ENCODE measurements at regions not wholly inside any gene's neighbourhood (a gene's known extent, or its start where the extent isn't known, plus 50 kb on each side); places are given as distances from the start of the nearest gene placed in this dataset.

DNA sequence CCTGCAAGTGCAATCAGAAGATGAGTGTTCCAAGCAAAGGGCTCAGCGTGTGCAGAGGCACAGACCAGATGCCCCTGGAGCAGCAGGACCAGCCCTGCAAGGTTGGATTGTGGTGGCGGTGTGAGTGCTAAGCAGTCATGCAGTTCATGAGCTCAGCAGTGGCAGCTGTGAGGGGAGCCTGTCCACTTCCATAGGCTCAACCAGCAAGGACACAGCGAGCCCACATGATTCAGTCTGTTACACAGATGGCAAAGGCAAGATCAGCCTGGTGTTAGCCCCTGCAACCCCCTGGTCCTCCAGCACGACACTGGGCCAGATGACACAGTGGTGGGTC lies 95.9 kb upstream of the PRR23E start:
- no peaks in the 10 kb centered on the region for H3K36me3 ChIP-seq (ENCODE audit: low read length)

DNA sequence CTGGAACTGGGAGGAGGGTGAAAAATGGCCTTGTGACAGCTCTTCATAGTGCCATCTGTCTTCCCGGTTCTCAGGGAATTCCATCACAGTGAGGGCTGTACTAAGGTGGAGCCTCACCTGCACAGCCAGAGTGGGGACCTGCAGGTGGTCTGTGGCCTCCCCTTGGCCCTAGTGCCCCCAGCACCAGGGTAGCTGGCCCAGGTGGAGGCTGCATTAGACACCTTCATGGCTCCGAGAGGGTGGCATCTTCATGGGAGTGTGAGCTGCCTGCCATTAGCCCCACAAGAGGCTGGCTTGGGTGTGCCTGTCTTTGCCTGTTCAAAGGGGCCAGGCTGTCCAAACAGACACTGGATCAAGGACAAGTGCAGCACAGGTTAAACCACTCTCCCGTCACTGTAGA lies 95.5 kb upstream of the PRR23E start:
- no peaks in the 10 kb centered on the region for H3F3A ChIP-seq (ENCODE audit: insufficient read depth)
- no peak for TF ChIP-seq EZH2phosphoT487 (conservative IDR thresholded peaks at IDR 0.05; ENCODE audit: low read length)
- no peak overlapping the region for H2AFZ ChIP-seq (ENCODE audit: low read depth, low read length, severe bottlenecking)
- no peak overlapping the region for H3K9ac ChIP-seq (ENCODE audit: low read length)
- no peaks in the 10 kb centered on the region for H3K36me3 ChIP-seq (ENCODE audit: low read length)
- H3K27ac ChIP-seq (ENCODE audit: low read depth, low read length) = no peak overlapping the region
- no peaks in the 10 kb centered on the region for H3K27me3 ChIP-seq (ENCODE audit: low read length)
- no peaks in the 10 kb centered on the region; the same call in 1 of the 2 replicates for H3K9me3 ChIP-seq (ENCODE audit: insufficient read depth, low read length)
- no peak overlapping the region for H3K4me2 ChIP-seq (ENCODE audit: low read depth, low read length, poor library complexity, severe bottlenecking)
- H3K9me2 ChIP-seq (replicated peaks; ENCODE audit: insufficient read depth, low read length) = no peaks in the 10 kb centered on the region
- H4K20me1 ChIP-seq (ENCODE audit: low read depth, low read length) = no peaks in the 10 kb centered on the region
- no peak overlapping the region for H3K4me3 ChIP-seq (ENCODE audit: insufficient read depth, low read length, poor library complexity, severe bottlenecking)
- no peaks in the 10 kb centered on the region for H3K79me2 ChIP-seq (ENCODE audit: insufficient read depth, low read length)

More for the DNA sequence above, 95.9 kb upstream of the PRR23E start:
- Histone ChIP-seq H3F3A (ENCODE audit: insufficient read depth) (no peaks in the 10 kb centered on the region), H3K4me2 (ENCODE audit: low read depth, low read length, poor library complexity, severe bottlenecking) (no peak overlapping the region), H3K79me2 (ENCODE audit: insufficient read depth, low read length) (no peaks in the 10 kb centered on the region), H3K9me2 (replicated peaks; ENCODE audit: insufficient read depth, low read length) (no peaks in the 10 kb centered on the region), H3K27ac (ENCODE audit: low read depth, low read length) (no peak overlapping the region), H4K20me1 (ENCODE audit: low read depth, low read length) (no peaks in the 10 kb centered on the region), H3K9me3 (ENCODE audit: insufficient read depth, low read length) (no peaks in the 10 kb centered on the region; the same call in 1 of the 2 replicates), H2AFZ (ENCODE audit: low read depth, low read length, severe bottlenecking) (no peak overlapping the region), H3K27me3 (ENCODE audit: low read length) (no peaks in the 10 kb centered on the region), H3K9ac (ENCODE audit: low read length) (no peak overlapping the region), H3K4me3 (ENCODE audit: insufficient read depth, low read length, poor library complexity, severe bottlenecking) (no peak overlapping the region)
- TF ChIP-seq, protein P1, sequence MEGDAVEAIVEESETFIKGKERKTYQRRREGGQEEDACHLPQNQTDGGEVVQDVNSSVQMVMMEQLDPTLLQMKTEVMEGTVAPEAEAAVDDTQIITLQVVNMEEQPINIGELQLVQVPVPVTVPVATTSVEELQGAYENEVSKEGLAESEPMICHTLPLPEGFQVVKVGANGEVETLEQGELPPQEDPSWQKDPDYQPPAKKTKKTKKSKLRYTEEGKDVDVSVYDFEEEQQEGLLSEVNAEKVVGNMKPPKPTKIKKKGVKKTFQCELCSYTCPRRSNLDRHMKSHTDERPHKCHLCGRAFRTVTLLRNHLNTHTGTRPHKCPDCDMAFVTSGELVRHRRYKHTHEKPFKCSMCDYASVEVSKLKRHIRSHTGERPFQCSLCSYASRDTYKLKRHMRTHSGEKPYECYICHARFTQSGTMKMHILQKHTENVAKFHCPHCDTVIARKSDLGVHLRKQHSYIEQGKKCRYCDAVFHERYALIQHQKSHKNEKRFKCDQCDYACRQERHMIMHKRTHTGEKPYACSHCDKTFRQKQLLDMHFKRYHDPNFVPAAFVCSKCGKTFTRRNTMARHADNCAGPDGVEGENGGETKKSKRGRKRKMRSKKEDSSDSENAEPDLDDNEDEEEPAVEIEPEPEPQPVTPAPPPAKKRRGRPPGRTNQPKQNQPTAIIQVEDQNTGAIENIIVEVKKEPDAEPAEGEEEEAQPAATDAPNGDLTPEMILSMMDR (IDR thresholded peaks at IDR 0.05; ENCODE audit: insufficient read depth, low read length, poor library complexity, severe bottlenecking) = no peak
- TF ChIP-seq EZH2phosphoT487 (conservative IDR thresholded peaks at IDR 0.05; ENCODE audit: low read length) = no peak

DNA sequence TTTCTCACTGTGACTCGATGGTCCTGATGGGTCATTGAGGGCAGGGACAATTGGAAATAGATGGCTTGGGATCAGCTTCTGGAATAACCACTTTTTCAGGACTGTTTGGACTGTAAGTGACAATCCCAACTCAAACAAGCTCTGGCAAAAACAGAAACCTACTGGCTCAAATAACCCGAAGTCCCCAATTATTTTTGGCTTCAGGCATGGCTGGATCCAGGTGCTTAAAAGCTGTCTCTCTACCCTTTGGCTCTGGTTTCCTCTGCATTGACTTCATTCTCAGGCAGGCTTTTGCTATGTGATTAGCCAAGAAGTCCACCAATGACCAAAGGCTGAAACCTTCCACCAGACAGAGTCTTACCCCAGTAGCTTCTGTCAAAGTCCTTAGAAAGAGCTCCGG lies 92.9 kb upstream of the PRR23E start:
- TF ChIP-seq, protein P1 (IDR thresholded peaks at IDR 0.05; ENCODE audit: insufficient read depth, low read length, poor library complexity, severe bottlenecking) = no peak
- TF ChIP-seq EZH2phosphoT487 (conservative IDR thresholded peaks at IDR 0.05; ENCODE audit: low read length) = no peak
- Histone ChIP-seq H3K4me3 (ENCODE audit: insufficient read depth, low read length, poor library complexity, severe bottlenecking) (no peak overlapping the region), H3K9me2 (replicated peaks; ENCODE audit: insufficient read depth, low read length) (no peaks in the 10 kb centered on the region), H3K9ac (ENCODE audit: low read length) (no peak overlapping the region), H2AFZ (ENCODE audit: low read depth, low read length, severe bottlenecking) (no peak overlapping the region), H3K36me3 (ENCODE audit: low read length) (no peaks in the 10 kb centered on the region), H4K20me1 (ENCODE audit: low read depth, low read length) (no peaks in the 10 kb centered on the region), H3K4me2 (ENCODE audit: low read depth, low read length, poor library complexity, severe bottlenecking) (no peak overlapping the region), H3K27ac (ENCODE audit: low read depth, low read length) (no peak overlapping the region), H3F3A (ENCODE audit: insufficient read depth) (no peaks in the 10 kb centered on the region), H3K79me2 (ENCODE audit: insufficient read depth, low read length) (no peaks in the 10 kb centered on the region), H3K9me3 (ENCODE audit: insufficient read depth, low read length) (no peaks in the 10 kb centered on the region; the same call in 1 of the 2 replicates), H3K27me3 (ENCODE audit: low read length) (no peaks in the 10 kb centered on the region)

DNA sequence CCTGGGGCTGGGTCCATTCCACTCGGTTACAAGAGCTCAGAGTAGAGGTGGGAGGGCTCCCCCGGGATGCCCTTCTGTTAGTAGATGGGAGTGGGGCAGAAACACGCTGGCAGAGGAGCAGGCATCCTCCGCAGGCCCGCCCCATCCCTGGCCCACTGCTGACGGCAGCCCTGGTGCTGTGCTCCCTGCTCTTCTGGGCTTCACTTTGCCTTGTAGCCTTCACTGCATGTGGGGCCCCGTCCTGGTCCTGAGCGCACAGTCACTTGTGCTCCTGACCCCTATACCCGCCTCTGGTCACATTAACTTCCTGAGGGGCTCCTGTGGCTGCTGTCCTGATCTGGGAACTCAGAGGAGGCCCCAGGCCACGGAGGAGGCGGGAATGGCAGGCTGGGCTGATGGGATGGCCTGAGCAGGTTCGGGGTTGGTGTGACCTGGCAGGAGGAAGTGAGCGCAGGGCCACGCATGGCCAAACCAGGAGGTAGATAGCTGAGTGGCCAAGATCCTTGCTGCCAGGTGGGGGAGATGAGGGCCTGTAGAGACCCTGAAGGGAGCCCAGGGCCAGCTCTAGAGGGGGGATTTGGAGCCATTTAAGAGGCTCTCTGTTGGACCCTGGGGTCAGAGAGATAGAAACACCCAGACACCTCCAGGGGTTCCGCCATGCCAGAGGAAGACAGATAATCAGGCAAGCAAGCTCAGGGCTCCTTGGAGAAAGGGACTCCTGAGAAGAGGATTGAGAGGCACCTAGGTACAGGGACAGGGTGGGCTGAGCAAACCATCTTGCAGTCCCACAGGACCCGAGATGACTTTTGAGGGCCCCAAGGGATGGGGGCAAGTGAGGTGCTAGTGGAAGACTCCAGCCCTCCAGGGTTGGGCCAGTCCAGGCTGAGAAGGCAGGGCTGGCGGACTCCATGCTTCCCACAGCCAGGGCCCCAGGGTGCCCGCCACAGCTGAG lies 92.2 kb upstream of the PRR23E start:
- H3K27ac ChIP-seq (ENCODE audit: low read depth, low read length) = no peak overlapping the region
- no peaks in the 10 kb centered on the region; the same call in 1 of the 2 replicates for H3K9me3 ChIP-seq (ENCODE audit: insufficient read depth, low read length)
- no peak overlapping the region for H2AFZ ChIP-seq (ENCODE audit: low read depth, low read length, severe bottlenecking)
- no peak overlapping the region for H3K4me2 ChIP-seq (ENCODE audit: low read depth, low read length, poor library complexity, severe bottlenecking)
- TF ChIP-seq, protein P1 (IDR thresholded peaks at IDR 0.05; ENCODE audit: insufficient read depth, low read length, poor library complexity, severe bottlenecking) = no peak
- no peak for TF ChIP-seq EZH2phosphoT487 (conservative IDR thresholded peaks at IDR 0.05; ENCODE audit: low read length)
- no peaks in the 10 kb centered on the region for H3F3A ChIP-seq (ENCODE audit: insufficient read depth)
- H3K79me2 ChIP-seq (ENCODE audit: insufficient read depth, low read length) = no peaks in the 10 kb centered on the region
- no peaks in the 10 kb centered on the region for H3K36me3 ChIP-seq (ENCODE audit: low read length)
- no peak overlapping the region for H3K9ac ChIP-seq (ENCODE audit: low read length)
- H3K27me3 ChIP-seq (ENCODE audit: low read length) = no peaks in the 10 kb centered on the region
- no peak overlapping the region for H3K4me3 ChIP-seq (ENCODE audit: insufficient read depth, low read length, poor library complexity, severe bottlenecking)
- no peaks in the 10 kb centered on the region for H3K9me2 ChIP-seq (replicated peaks; ENCODE audit: insufficient read depth, low read length)
- no peaks in the 10 kb centered on the region for H4K20me1 ChIP-seq (ENCODE audit: low read depth, low read length)

Data from SU-DHL-6 (cell line).